ENCODE measurements at regions not wholly inside any gene's neighbourhood (a gene's known extent, or its start where the extent isn't known, plus 50 kb on each side); places are given as distances from the start of the nearest gene placed in this dataset.
"Not testable (repeated sequence)": the region's sequence is repeated elsewhere in the genome, so short reads cannot be mapped to it uniquely, and the experiment has no call there.

DNA sequence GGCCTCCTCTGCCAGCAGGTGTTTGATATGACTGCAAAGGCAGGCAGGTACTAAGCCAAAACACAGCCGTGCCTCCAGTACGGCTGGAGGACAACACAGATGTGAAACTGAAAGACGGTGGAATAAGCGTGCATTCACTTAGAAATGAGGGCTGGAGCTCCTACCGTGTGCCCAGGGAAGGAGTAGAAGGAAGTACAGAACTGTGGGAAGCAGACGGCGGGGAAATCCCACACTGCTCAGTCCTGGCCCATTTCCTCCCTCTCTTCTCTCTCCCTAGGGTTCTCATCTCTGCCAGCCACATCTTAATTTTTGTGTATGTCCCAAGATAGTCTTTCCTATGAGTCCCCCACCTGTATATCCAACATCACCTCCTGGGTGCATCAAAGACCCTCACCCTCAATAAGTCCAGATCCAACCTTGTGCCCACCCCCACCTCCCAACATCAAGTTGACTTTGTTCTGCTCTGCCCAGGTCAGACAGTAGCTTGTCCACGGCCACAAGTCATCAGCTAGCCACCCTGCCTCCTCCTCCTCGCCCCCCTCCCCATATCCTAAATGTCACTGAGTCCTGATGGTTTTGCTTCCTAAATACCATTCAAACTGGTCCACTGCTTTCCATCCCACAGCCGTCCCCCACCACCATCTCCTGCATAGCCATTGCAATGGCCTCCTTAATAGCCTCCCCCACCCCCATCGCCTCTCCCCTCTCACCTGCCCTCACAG, 77.1 kb upstream of the RPL38 start:
- peaks cover 4% of the 10 kb centered on the region for H3K9me3 ChIP-seq (ENCODE audit: control insufficient read depth, insufficient read depth, low read length)
- Mint-ChIP-seq H3K4me3 (no peak overlapping the region), H3K9me3 (no peaks in the 10 kb centered on the region), H3K27ac (no peak overlapping the region), H3K36me3 (no peaks in the 10 kb centered on the region), H3K27me3 (ENCODE audit: low read depth in 2 of 2) (peaks cover 16 to 18% of the 10 kb centered on the region in 2 donors), H3K4me1 (no peaks in the 10 kb centered on the region)
- no peaks in the 10 kb centered on the region for H3K36me3 ChIP-seq (ENCODE audit: control insufficient read depth, insufficient read depth, low read length)
- no peak overlapping the region for H3K27ac ChIP-seq (ENCODE audit: low read length)
- H3K4me1 ChIP-seq (ENCODE audit: control insufficient read depth, insufficient read depth, low read length) = no peaks in the 10 kb centered on the region
- DNase-seq (no peak), ATAC-seq (no peak)
- no peak overlapping the region for H3K4me3 ChIP-seq (ENCODE audit: low read length)
- intact Hi-C loops (cut with micrococcal nuclease) = no loop called here
- WGBS (ENCODE audit: insufficient coverage) = 71% methylated on average over 10 of the region's 11 CpGs
- peaks cover 2% of the 10 kb centered on the region for H3K27me3 ChIP-seq (ENCODE audit: control insufficient read depth, insufficient read depth, low read length)
- TF ChIP-seq CTCF (IDR thresholded peaks at IDR 0.05) = no peak

DNA sequence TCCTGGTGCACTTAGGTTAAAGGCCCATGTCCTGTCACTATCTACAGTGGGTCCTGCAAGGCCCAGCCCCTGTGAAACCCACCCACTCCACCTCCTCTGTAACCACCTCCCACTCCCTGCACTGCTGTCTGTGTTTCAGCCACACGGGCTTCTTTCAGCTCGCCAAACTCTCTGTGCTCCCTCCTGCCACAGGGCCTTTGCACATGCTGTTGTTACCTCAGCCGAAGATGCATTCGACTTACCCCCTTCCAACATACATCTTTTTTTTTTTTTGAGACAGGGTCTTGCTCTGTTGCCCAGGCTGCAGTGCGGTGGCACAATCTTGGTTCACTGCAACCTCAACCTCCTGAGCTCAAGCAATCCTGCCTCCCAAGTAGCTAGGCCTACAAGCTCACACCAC, 76.5 kb upstream of the RPL38 start:
- intact Hi-C loops (cut with micrococcal nuclease) = no loop called here
- peaks cover under 1% of the 10 kb centered on the region for H3K9me3 ChIP-seq (ENCODE audit: control insufficient read depth, insufficient read depth, low read length)
- peaks cover 2% of the 10 kb centered on the region for H3K27me3 ChIP-seq (ENCODE audit: control insufficient read depth, insufficient read depth, low read length)
- DNase-seq = no peak
- peaks cover 16 to 21% of the 10 kb centered on the region in 2 donors for H3K27me3 Mint-ChIP-seq (ENCODE audit: low read depth in 2 of 2)
- no peak for ATAC-seq
- H3K36me3 Mint-ChIP-seq = no peaks in the 10 kb centered on the region
- H3K27ac ChIP-seq (ENCODE audit: low read length) = no peak overlapping the region
- TF ChIP-seq CTCF (IDR thresholded peaks at IDR 0.05) = no peak
- H3K4me1 Mint-ChIP-seq = no peaks in the 10 kb centered on the region
- H3K27ac Mint-ChIP-seq = no peak overlapping the region
- H3K4me3 ChIP-seq (ENCODE audit: low read length) = no peak overlapping the region
- 94% methylated on average over 5 of the region's 5 CpGs for WGBS (ENCODE audit: insufficient coverage)
- no peaks in the 10 kb centered on the region for H3K9me3 Mint-ChIP-seq
- no peaks in the 10 kb centered on the region for H3K36me3 ChIP-seq (ENCODE audit: control insufficient read depth, insufficient read depth, low read length)
- no peak overlapping the region for H3K4me3 Mint-ChIP-seq
- H3K4me1 ChIP-seq (ENCODE audit: control insufficient read depth, insufficient read depth, low read length) = no peaks in the 10 kb centered on the region

- no peak for DNase-seq
- intact Hi-C loops (cut with micrococcal nuclease) = no loop called here
- peaks cover 2% of the 10 kb centered on the region for H3K27me3 ChIP-seq (ENCODE audit: control insufficient read depth, insufficient read depth, low read length)
These were observed 74.8 kb upstream of the RPL38 start for GRCh38 chr17:74128456-74129211.

DNA sequence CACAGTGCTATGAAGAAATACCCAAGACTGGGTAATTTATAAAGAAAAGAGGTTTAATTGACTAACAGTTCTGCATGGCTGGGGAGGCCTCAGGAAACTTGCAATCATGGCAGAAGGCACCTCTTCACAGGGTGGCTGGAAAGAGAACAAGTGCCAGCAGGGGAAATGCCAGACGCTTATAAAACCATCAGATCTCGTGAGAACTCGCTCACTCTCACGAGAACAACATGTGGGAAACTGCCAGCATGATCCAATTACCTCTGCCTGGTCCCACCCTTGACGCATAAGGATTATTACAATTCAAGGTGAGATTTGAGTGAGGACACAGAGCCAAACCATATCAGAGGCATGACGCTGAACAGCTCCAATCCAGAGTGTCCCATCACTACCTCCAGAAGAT, 73.7 kb upstream of the RPL38 start:
- ATAC-seq; H3K36me3 ChIP-seq (ENCODE audit: control insufficient read depth, insufficient read depth, low read length); intact Hi-C loops (cut with micrococcal nuclease); H3K27ac Mint-ChIP-seq; H3K36me3 Mint-ChIP-seq; H3K27ac ChIP-seq (ENCODE audit: low read length); H3K9me3 ChIP-seq (ENCODE audit: control insufficient read depth, insufficient read depth, low read length); H3K4me3 ChIP-seq (ENCODE audit: low read length); H3K4me3 Mint-ChIP-seq; H3K27me3 ChIP-seq (ENCODE audit: control insufficient read depth, insufficient read depth, low read length); DNase-seq; H3K9me3 Mint-ChIP-seq; H3K4me1 Mint-ChIP-seq; H3K4me1 ChIP-seq (ENCODE audit: control insufficient read depth, insufficient read depth, low read length): not testable (repeated sequence)
- peaks cover 19 to 21% of the 10 kb centered on the region in 2 donors for H3K27me3 Mint-ChIP-seq (ENCODE audit: low read depth in 2 of 2)
- 70% methylated on average over 6 of the region's 6 CpGs for WGBS (ENCODE audit: insufficient coverage)

More at GRCh38 chr17:74128456-74129211, 74.8 kb upstream of the RPL38 start:
- Histone ChIP-seq H3K4me1 (ENCODE audit: control insufficient read depth, insufficient read depth, low read length) (no peaks in the 10 kb centered on the region), H3K36me3 (ENCODE audit: control insufficient read depth, insufficient read depth, low read length) (no peaks in the 10 kb centered on the region), H3K4me3 (ENCODE audit: low read length) (no peak overlapping the region), H3K27ac (ENCODE audit: low read length) (no peak overlapping the region), H3K9me3 (ENCODE audit: control insufficient read depth, insufficient read depth, low read length) (no peaks in the 10 kb centered on the region)
- no peak overlapping the region for H3K4me3 Mint-ChIP-seq
- H3K27me3 Mint-ChIP-seq (ENCODE audit: low read depth in 2 of 2) = peaks cover 14 to 17% of the 10 kb centered on the region in 2 donors
- no peak for TF ChIP-seq CTCF (IDR thresholded peaks at IDR 0.05)
- WGBS (ENCODE audit: insufficient coverage) = 83% methylated on average over 9 of the region's 10 CpGs
- H3K9me3 Mint-ChIP-seq = no peaks in the 10 kb centered on the region
- ATAC-seq = no peak
- H3K36me3 Mint-ChIP-seq = no peaks in the 10 kb centered on the region
- no peak overlapping the region for H3K27ac Mint-ChIP-seq
- no peaks in the 10 kb centered on the region for H3K4me1 Mint-ChIP-seq
